ENCODE measurements at regions not wholly inside any gene's neighbourhood (a gene's known extent, or its start where the extent isn't known, plus 50 kb on each side); places are given as distances from the start of the nearest gene placed in this dataset.
A peak's percentile ranks its signal among the peaks of the same experiment; 100 is the strongest.

DNA sequence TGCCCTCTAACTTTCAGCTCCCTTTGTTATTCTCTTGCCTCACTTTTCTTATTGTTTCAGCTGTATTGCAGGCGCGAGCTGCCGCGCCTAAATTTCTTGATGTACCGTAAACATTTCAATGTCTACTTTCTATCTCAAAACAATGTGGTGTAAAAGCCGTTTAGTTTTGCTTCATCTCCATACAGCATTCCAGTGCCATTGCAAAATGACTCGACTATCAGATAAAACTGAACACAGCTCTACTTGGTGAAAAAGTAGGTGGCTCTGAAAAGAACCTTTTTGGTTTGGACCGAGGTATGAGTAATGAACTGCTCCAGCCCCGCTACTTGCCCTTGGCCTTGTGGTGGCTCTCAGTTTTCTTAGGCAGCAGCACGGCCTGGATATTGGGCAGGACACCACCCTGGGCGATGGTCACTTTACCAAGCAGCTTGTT, 74.6 kb downstream of the OR2B2 start (continued):
- TF ChIP-seq SSRP1 (CRISPR knock-in tag; IDR thresholded peaks at IDR 0.05) (0 out of 2 replicates have a peak, but pooled peaks have one; percentile 20), U2AF2 (IDR thresholded peaks at IDR 0.05; ENCODE audit: low read depth, low read length) (0 out of 2 replicates have a peak, but pooled peaks have one; percentile 37), NR2F6 (IDR thresholded peaks at IDR 0.05) (no peak), NR2F6 (CRISPR knock-in tag; IDR thresholded peaks at IDR 0.05) (no peak), MEIS1 (CRISPR knock-in tag; IDR thresholded peaks at IDR 0.05; ENCODE audit: borderline replicate concordance) (no peak), ZNF432 (CRISPR knock-in tag; IDR thresholded peaks at IDR 0.05; ENCODE audit: borderline replicate concordance) (no peak), ZNF274 (CRISPR knock-in tag; IDR thresholded peaks at IDR 0.05) (no peak), PCBP1 (IDR thresholded peaks at IDR 0.05; ENCODE audit: borderline replicate concordance, low read depth, low read length) (no peak), EED (CRISPR knock-in tag; IDR thresholded peaks at IDR 0.05) (peak; percentile 88; the same call in 1 of the 2 replicates), MTF2 (CRISPR knock-in tag; IDR thresholded peaks at IDR 0.05; ENCODE audit: borderline replicate concordance) (no peak), SMC3 (IDR thresholded peaks at IDR 0.05; ENCODE audit: low read length) (no peak), ZC3H13 (CRISPR knock-in tag; IDR thresholded peaks at IDR 0.05) (peak; percentile 27; the same call in 1 of the 2 replicates), ZNF225 (CRISPR knock-in tag; IDR thresholded peaks at IDR 0.05) (no peak), SAFB2 (CRISPR knock-in tag; IDR thresholded peaks at IDR 0.05; ENCODE audit: borderline replicate concordance, low read depth) (no peak), ZNF781 (CRISPR knock-in tag; IDR thresholded peaks at IDR 0.05; ENCODE audit: borderline replicate concordance, not compliant biosample characterization) (no peak), ZZZ3 (CRISPR knock-in tag; IDR thresholded peaks at IDR 0.05; ENCODE audit: borderline replicate concordance) (no peak; the same call in 1 of the 2 replicates), POLR2A (IDR thresholded peaks at IDR 0.05; ENCODE audit: insufficient read depth in 1 of 2, low read depth in 2 of 2, low read length in 2 of 2) (no peak), FOXO1 (CRISPR knock-in tag; IDR thresholded peaks at IDR 0.05) (no peak), ZSCAN21 (CRISPR knock-in tag; IDR thresholded peaks at IDR 0.05; ENCODE audit: borderline replicate concordance) (0 out of 2 replicates have a peak, but pooled peaks have one; percentile 19), IKZF4 (CRISPR knock-in tag; IDR thresholded peaks at IDR 0.05; ENCODE audit: borderline replicate concordance, low read depth, not compliant biosample characterization) (no peak), POLR2AphosphoS2 (IDR thresholded peaks at IDR 0.05; ENCODE audit: low read depth, low read length) (no peak), ZNF577 (CRISPR knock-in tag; IDR thresholded peaks at IDR 0.05; ENCODE audit: borderline replicate concordance, low read depth) (no peak), ZNF713 (CRISPR knock-in tag; IDR thresholded peaks at IDR 0.05) (0 out of 2 replicates have a peak, but pooled peaks have one; percentile 2)
- TF ChIP-seq, protein P1, sequence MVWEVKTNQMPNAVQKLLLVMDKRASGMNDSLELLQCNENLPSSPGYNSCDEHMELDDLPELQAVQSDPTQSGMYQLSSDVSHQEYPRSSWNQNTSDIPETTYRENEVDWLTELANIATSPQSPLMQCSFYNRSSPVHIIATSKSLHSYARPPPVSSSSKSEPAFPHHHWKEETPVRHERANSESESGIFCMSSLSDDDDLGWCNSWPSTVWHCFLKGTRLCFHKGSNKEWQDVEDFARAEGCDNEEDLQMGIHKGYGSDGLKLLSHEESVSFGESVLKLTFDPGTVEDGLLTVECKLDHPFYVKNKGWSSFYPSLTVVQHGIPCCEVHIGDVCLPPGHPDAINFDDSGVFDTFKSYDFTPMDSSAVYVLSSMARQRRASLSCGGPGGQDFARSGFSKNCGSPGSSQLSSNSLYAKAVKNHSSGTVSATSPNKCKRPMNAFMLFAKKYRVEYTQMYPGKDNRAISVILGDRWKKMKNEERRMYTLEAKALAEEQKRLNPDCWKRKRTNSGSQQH (CRISPR knock-in tag; IDR thresholded peaks at IDR 0.05; ENCODE audit: low read depth) = no peak
- TF ChIP-seq, protein P2, sequence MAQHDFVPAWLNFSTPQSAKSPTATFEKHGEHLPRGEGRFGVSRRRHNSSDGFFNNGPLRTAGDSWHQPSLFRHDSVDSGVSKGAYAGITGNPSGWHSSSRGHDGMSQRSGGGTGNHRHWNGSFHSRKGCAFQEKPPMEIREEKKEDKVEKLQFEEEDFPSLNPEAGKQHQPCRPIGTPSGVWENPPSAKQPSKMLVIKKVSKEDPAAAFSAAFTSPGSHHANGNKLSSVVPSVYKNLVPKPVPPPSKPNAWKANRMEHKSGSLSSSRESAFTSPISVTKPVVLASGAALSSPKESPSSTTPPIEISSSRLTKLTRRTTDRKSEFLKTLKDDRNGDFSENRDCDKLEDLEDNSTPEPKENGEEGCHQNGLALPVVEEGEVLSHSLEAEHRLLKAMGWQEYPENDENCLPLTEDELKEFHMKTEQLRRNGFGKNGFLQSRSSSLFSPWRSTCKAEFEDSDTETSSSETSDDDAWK (CRISPR knock-in tag; IDR thresholded peaks at IDR 0.05) = no peak
- TF ChIP-seq, protein P3, sequence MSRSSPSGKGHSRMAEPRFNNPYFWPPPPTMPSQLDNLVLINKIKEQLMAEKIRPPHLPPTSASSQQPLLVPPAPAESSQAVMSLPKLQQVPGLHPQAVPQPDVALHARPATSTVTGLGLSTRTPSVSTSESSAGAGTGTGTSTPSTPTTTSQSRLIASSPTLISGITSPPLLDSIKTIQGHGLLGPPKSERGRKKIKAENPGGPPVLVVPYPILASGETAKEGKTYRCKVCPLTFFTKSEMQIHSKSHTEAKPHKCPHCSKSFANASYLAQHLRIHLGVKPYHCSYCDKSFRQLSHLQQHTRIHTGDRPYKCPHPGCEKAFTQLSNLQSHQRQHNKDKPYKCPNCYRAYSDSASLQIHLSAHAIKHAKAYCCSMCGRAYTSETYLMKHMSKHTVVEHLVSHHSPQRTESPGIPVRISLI (CRISPR knock-in tag; IDR thresholded peaks at IDR 0.05; ENCODE audit: borderline replicate concordance) = no peak
- TF ChIP-seq, protein P4, sequence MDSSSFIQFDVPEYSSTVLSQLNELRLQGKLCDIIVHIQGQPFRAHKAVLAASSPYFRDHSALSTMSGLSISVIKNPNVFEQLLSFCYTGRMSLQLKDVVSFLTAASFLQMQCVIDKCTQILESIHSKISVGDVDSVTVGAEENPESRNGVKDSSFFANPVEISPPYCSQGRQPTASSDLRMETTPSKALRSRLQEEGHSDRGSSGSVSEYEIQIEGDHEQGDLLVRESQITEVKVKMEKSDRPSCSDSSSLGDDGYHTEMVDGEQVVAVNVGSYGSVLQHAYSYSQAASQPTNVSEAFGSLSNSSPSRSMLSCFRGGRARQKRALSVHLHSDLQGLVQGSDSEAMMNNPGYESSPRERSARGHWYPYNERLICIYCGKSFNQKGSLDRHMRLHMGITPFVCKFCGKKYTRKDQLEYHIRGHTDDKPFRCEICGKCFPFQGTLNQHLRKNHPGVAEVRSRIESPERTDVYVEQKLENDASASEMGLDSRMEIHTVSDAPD (CRISPR knock-in tag; IDR thresholded peaks at IDR 0.05) = no peak

Data from HepG2 (cell line).